HuH-7 (cell line): ENCODE measurements at regions not wholly inside any gene's neighbourhood (a gene's known extent, or its start where the extent isn't known, plus 50 kb on each side); places are given as distances from the start of the nearest gene placed in this dataset.
"Not testable (repeated sequence)": the region's sequence is repeated elsewhere in the genome, so short reads cannot be mapped to it uniquely, and the experiment has no call there.

Experiments
- DNase-seq: peaks from one replicate; pipeline ENCODE4 v3.0.0; 2011; ENCODE audit warnings: low spot score

GRCh38 chr15:75100679-75101078 is 77.3 kb downstream of the PPCDC start:
- DNase-seq = no peak

- peak; percentile 95 for DNase-seq
These were observed 81.6 kb downstream of the PPCDC start for GRCh38 chr15:75104804-75105557.

GRCh38 chr15:75107516-75107907 is 84.1 kb downstream of the PPCDC start:
- no peak for DNase-seq

- DNase-seq = no peak
These were observed 84.8 kb downstream of the PPCDC start for GRCh38 chr15:75107908-75108838.

- no peak for DNase-seq
These were observed 85.8 kb downstream of the PPCDC start for GRCh38 chr15:75109021-75109735.

GRCh38 chr15:75109736-75110130 is 86.3 kb downstream of the PPCDC start:
- no peak for DNase-seq

GRCh38 chr15:75112278-75112847 is 89.0 kb downstream of the PPCDC start:
- DNase-seq = no peak

GRCh38 chr15:75112848-75113492 is 88.7 kb upstream of the C15orf39 start:
- no peak for DNase-seq

- no peak for DNase-seq
These were observed 87.4 kb upstream of the C15orf39 start for GRCh38 chr15:75114327-75114726.

- no peak for DNase-seq
These were observed 86.9 kb upstream of the C15orf39 start for GRCh38 chr15:75114796-75115195.

- not testable (repeated sequence) for DNase-seq
These were observed 86.2 kb upstream of the C15orf39 start for GRCh38 chr15:75115411-75115913.

GRCh38 chr15:75116143-75116542 is 85.5 kb upstream of the C15orf39 start:
- not testable (repeated sequence) for DNase-seq

- DNase-seq = no peak
These were observed 83.7 kb upstream of the C15orf39 start for GRCh38 chr15:75117993-75118392.

- not testable (repeated sequence) for DNase-seq
These were observed 82.4 kb upstream of the C15orf39 start for GRCh38 chr15:75119312-75119711.

GRCh38 chr15:75121491-75121890 is 80.2 kb upstream of the C15orf39 start:
- no peak for DNase-seq

GRCh38 chr15:75123395-75123794 is 78.3 kb upstream of the C15orf39 start:
- DNase-seq = no peak

- not testable (repeated sequence) for DNase-seq
These were observed 77.4 kb upstream of the C15orf39 start for GRCh38 chr15:75124278-75124677.

GRCh38 chr15:75125935-75126334 is 75.7 kb upstream of the C15orf39 start:
- no peak for DNase-seq

GRCh38 chr15:75126864-75127580 is 74.7 kb upstream of the C15orf39 start:
- DNase-seq = no peak

- no peak for DNase-seq
These were observed 71.9 kb upstream of the C15orf39 start for GRCh38 chr15:75129788-75130187.

- DNase-seq = no peak
These were observed 70.4 kb upstream of the C15orf39 start for GRCh38 chr15:75131269-75131643.
